GM19351 (cell line): ENCODE measurements at regions not wholly inside any gene's neighbourhood (a gene's known extent, or its start where the extent isn't known, plus 50 kb on each side); places are given as distances from the start of the nearest gene placed in this dataset.
"Not testable (repeated sequence)": the region's sequence is repeated elsewhere in the genome, so short reads cannot be mapped to it uniquely, and the experiment has no call there.

Source experiments
- ATAC-seq: cut with Tn5 transposase; IDR thresholded peaks from one replicate; pipeline ENCODE4 v1.9.1; 2021; ENCODE audit warnings: mild to moderate bottlenecking, moderate library complexity; ENCODE audit not compliant: unreplicated experiment

DNA sequence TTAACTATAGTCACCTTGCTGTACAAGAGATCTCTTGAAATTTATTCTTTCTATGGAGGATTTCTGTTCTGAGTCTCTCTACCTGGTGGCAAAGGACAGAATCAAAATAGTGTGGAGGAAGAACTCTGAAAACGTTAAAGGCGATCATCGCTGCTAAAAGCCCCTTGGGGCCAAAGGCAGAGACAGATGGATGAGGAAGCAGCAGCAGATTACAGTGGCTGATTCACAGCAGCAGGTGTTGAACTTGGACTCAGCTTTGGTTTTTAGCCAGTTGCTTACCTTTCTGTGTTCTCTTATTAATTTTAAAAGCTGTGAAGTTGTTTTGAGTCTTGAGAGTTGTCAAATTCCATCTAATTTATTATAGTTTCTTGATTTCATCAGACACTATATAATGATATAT lies 956.1 kb upstream of the GOT2 start:
- no peak for ATAC-seq

DNA sequence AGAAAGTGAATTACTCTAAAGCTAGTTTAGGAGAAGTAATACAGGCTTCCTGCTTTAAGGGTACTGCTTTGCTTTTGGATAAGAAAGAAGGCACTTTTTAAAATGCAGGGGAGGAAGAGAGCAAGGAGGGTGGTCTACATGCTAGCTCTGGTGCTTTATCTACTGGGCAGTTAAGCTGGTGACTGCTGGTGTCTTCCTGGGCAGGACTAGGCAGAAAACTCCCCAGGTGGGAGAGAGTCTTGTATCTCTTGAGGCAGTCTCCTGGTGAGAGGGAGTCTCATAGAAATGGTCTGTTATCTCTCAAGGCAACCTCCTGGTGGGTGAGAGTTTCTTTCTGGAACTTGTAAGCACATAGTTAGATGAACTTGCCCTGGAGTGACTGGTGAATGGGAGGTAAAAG lies 953.9 kb upstream of the GOT2 start:
- no peak for ATAC-seq

DNA sequence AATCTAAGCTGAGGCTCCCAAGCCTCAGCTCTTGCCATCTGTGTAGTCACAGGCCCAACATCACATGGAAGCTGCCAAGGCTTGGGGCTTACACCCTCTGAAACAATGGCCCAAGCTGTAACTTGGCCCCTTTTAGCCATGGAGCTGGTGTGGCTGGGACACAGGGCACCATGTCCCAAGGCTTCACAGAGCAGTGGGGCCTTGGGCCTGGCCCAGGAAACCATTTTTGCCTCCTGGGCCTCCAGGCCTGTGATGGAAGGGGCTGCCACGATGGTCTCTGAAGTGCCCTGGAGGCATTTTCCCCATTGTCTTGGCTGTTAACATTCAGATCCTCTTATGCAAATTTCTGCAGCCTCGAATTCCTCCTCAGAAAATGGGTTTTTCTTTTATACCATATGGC lies 952.3 kb upstream of the GOT2 start:
- ATAC-seq, result no peak

DNA sequence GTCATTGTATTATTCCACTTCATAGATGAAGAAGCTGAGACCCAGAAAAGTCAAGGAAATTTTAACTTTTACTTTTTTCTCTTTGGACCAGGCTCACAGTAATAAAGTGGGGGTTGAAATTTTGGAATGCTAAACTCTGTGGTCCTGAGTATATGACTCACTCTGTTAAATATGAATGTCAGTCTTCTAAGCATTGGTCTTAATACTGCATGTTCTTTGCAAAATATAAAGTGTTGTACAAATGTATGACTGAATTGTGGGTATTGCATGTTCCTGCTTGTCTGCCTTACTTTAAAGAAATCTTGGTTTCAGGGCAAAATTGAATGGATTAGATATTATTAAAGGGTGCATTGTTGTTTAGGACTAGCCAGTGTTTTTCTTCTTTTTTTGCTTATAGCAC lies 950.8 kb upstream of the GOT2 start:
- ATAC-seq, result no peak

DNA sequence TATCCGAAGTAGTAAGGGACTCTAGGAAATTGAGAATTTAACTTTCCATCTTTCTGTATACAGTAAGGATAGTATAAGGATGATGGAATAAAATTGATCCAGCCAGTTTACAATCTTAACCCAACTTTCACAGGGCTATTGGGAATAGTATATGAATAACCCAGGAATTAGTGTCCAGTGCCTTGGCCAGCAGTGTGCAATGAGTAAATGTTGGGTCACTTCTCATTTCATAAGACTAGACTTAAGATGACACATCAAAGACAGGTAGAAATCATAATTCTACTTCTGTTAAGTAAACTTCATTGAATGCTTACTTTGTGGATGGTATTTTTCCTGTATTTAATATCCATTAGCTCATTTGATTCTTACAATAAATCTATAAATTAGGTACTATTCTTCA lies 949.6 kb upstream of the GOT2 start:
- no peak for ATAC-seq

DNA sequence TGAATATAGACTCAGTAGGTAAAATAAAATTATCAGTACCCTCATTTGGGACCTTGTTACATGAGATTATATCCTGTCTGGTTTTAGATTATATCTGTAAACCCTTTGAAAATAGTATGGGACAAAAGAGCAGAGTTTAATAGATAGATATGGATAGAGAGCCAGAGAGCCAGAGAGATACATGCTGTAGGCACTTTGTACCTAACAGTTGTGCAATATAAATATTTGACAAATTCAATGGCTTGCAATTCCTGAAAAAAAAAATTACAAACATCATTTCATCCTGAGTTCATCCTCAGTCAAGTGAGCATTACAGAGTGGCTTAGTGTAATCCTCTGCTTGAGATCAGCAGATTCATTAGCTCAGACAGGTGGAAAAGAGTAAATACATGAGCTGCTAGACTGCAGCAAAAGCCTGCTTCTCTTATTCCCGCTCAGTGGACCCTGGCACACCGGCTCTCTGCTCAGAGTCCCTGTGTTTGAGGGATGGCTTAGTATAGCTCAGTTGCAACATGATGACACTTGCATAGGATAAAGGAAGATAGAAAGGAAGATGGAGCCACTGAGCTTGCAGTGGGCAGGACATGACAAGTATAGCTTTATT lies 931.6 kb upstream of the GOT2 start:
- ATAC-seq, result no peak

DNA sequence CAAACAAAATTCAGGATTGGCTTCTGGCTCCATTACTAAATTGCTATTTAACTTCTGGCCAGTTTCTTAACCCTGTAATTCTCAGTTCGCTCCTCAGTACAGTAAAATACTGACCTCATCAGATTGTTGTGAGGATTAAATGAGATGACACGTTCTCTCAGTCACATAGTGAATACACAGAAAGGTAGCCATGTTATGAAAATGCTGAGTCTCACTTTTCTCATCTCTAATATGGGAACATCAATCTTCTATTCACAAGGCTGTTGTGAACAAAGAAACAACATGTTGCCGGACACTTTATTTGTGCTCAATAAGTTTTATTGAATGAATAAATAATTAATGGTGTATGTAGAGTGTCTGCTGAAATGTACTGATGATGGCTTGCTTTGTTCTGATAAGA lies 924.5 kb upstream of the GOT2 start:
- ATAC-seq, result no peak

DNA sequence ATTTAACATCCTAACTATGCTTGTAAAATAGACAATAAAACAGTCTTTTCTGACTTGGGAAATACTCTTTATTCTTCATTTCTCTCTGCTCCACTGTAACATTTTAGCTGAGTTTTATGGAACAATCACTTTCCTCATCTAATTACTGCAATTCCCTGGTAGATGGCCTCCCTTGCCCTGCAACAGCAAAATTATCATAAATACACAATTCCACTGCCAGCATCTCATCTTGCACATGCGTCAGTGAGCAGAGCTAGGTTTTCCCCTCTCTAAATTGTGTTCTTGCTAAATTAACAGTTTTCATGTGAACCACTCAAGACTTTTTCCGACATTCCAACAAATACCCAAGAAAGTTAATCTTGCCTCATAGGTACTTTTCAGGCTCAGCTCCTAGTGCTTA lies 920.9 kb upstream of the GOT2 start:
- ATAC-seq, result no peak

DNA sequence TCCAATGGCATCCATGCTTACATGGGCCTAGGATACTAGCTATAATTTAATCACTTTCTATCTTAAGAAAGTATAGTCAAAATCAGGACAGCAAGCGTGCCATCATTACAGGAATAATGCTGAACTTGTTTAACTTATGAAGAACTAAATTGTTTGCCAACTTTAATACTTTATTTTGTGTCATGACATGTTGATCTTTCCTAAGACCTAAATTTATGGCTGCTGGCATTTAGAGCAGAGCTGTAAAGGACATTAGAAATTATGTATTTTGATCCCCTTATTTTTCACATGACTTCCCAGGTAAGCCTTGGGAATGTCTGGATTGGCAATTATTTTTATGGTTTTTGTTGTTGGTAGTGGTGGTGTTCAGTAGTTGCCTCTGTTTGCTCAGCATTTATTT lies 920.3 kb upstream of the GOT2 start:
- ATAC-seq, result no peak

DNA sequence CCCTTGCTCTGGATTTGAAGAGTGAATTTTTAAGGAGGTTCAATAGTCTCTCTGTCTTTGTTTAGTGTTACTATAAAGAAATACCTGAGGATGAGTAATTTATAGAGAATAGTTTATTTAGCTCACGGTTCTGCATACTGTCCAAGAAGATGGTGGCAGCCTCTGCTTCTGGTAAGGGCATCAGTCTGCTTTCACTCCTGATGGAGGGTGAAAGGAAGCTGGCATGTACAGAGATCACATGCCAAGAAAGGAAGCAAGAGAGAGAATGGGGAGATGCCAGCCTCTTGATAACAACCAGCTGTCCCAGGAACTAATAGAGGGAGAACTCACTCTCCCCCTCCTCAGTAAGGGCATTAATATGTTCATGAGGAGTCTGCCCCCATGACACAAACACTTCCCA lies 917.5 kb upstream of the GOT2 start:
- ATAC-seq, result no peak

DNA sequence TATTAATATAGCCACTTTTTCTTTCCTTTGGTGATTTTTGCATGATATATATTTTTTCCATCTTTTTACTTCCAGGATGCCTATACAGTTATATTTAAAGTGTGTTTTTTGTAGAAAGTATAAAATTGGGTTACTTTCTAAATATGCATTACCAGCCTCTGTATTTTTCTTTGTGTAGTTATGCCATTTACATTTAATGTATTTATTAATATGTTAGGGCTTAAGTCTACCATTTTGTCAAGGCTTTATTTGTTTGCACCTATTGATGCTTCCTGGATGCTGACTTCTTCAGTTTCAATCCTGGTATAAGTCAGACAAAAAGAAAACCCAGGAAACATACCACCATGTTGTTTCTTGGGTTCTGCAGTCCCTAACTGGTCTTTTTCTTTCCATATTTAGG lies 911.1 kb upstream of the GOT2 start:
- no peak for ATAC-seq

DNA sequence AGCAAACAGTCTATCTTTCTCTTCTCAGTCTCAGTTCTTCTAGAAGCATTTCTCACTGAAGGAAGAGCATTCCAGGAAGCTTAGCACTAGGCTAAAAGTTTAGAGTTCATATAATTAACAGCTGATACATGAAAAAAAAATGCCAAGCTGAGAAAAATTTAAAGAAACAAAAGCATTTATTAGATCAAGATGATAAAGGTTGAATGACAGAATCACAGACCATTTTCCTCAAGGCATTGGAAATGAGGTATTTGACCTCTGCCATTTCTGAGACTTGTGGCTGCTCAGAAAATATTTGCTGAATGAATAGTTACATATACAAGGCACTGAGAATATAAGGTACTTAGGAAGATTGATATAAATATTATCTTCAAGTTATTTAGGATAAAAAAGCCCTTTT lies 901.6 kb upstream of the GOT2 start:
- no peak for ATAC-seq

DNA sequence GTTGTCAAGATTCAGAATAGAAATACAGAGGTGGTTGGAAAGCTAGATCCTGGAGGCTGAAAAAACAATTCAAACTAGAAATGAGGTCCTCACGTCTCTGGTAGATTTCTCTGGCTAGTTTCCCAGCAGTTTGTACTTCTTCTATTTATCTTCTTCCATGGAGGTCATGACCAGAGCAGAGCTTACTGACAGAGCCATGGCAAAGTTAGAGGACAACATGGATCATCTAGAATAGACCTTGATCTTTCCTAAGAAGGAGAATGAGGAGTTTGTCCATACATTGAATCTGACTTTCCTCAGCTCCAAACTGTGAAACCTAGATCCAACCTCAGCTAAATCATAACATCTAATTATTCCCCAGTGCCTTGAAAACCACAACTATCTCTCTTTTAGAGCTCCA lies 900.8 kb upstream of the GOT2 start:
- no peak for ATAC-seq

DNA sequence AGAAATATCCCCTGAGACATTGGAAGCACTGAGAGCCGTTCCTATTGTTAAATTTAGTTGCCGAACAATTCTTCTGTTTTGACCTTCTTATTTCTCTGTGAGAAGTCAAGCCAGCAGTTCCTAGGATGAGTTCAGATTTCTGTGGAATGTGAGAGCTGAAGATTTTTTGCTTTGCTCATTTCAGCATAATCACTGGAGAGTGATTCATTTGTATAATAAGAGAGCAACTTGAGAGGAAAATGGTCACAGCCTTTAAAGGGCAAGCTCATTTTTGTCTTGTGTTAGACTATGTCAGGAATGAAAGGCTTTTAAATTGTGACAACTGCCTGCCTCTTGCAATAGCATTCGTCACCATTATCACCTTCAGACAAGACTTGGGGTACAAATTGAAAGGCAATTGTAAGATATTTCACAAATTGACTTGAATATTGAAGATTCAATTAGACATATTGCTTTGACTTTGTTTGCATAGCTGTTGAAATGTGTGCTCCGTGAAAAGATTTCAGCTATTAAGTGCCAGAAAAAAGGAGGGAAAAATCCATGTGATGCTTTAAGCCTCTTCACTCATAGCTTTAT lies 900.0 kb upstream of the GOT2 start:
- no peak for ATAC-seq

DNA sequence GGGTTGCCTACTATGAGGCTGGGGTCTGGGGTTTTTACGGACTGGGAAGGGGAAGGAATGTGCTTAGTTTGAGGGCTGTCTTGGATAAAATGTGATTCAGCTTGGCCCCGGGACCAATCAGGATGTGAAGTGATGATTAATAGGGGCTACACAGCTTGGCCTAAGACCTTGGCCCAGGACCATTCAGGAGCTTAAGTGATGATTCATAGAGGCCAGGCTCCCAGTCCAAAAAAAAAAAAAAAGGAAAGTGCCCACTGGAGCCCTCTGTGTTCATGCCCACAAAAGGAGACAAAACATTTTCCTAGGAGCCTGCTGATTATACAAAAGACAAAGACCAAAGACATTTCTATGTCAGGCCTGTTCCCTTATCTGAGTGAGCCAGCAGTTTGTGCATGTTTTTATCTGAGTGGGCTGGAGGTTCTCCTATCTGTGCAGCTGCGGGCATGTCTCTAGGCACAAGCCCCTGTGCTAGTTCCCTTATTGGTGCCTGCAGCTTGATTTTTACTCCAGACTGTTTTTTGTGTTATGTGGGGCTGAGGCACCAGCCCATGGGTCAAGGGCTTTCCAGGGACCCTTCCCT lies 898.2 kb upstream of the GOT2 start:
- no peak for ATAC-seq

DNA sequence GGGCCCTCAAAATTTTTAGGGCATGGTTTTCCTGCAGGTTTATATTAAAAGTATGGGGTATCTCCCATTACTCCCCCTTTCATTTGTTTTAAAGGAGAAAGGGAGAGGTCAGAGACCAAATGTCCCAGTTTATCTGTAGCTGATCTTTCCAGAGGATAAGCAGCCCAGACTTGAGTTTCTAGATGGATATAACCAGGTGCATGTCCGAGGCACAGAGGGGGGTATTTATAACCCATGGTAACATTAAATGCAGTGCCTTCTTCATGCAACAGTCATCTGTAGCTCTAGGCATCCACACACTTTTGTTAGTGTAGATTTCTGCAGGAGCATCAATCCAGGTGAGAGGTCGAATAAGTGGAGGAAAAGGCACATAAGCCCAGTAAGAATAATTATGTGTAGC lies 890.3 kb upstream of the GOT2 start:
- not testable (repeated sequence) for ATAC-seq

DNA sequence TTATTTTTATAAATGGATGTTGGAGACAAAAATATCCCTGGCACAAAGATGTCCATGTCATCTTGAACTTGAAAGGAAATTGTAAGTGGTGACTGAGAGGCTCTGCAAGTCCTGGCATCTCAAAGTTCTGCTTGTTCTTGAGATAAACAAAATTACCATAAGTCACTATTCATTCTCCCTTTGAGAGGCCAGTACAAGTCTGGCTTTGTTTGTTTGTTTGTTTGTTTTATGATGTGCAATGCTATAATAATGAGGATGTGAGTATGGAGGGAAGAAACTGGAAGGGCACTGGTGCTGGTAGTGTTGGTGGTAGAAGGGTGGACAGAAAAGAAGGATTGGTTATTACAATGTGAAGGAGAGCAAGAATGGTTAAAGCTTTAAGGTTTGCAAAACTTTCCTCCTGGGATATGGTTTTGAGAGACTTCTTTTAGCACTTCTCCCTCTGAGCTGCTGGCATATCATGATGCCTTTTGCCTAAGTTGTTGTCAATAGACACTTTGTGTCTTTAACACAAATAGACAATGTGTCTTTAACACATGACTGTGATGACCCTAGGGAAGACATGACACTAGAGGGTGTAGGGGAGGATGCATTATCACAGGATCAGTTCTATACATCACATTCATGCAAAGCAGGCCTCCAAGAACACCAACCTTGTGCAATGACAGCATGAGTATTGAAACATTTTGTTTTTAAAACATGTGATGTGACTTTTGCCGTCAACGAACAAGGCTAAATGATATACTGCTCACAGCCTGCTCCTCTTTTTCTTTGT lies 880.5 kb upstream of the GOT2 start:
- ATAC-seq, result no peak

DNA sequence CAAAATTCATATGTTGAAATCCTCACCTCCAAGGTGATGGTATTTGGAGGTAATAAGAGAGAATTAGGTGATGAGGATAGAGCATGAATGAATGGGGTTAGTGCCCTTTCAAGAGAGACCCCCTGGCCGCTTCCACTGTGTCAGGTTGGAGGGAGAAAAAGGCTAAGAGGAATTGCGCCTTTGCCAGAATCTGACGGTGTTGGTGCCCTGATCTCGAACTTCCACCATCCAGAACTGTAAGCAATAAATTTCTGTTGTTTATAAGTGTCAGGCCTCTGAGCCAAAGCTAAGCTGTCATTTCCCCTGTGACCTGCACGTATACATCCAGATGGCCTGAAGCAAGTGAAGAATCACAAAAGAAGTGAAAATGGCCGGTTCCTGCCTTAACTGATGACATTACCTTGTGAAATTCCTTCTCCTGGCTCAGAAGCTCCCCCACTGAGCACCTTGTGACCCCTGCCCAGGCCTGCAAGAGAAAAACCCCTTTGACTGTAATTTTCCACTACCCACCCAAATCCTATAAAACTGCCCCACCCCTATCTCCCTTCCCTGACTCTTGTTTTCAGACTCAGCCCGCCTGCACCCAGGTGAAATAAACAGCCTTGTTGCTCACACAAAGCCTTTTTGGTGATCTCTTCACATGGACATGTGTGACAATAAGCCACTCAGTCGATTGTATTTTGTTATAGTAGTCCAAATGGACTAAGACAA lies 878.9 kb upstream of the GOT2 start:
- not testable (repeated sequence) for ATAC-seq

DNA sequence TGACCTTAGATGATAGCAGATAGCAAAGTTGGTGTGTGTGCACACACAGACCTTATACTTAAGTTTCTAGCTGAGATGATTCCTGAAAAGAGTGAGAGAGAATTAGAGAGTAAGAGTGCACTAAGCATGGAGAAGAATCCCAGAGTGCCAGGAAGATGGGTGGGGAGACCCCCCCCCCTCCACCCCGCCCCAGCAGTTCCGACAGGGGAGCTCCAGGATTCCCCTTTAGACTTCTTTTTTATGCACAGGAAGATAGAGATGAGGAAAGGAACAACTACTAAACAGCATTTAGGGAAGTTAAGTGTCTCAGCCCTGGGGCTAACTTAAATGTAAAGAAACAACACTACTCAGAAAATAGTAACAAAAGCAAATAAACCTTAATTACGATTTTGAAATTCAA lies 878.0 kb upstream of the GOT2 start:
- ATAC-seq, result no peak

DNA sequence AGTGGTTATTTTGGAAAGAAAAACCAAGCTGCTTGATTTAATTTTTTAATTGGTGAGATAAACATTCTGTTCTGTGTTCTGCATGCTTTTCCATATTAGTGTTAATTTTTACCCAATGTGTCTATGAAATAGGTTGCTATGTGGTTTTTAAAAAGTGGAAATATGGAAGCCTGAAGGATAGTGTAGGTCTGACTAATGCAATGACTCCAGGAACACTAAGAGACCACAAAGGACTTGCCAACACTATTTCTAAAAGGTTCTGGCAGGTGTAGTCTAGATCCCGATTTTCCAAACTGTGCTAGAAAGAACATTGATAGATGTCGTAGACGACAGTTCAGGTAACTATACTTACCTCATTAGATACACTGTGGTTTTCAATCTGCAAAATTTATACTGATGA lies 877.4 kb upstream of the GOT2 start:
- no peak for ATAC-seq

DNA sequence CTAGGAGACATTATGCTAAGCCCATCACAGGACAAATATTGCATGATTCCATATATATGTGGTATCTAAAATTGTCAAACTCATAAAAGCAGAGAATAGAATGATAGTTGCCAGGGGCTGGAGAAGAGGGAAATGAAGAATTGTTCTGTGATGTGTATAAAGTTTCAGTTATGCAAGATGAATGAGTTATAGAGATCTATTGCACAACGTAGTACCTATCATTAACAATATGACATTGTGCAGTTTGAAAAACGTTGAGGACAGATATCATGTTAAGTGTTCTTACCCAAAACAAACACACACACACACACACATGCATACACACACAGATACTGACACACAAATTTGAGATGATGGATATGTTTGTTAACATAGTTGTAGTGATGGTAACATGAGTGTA lies 871.6 kb upstream of the GOT2 start:
- ATAC-seq, result no peak

DNA sequence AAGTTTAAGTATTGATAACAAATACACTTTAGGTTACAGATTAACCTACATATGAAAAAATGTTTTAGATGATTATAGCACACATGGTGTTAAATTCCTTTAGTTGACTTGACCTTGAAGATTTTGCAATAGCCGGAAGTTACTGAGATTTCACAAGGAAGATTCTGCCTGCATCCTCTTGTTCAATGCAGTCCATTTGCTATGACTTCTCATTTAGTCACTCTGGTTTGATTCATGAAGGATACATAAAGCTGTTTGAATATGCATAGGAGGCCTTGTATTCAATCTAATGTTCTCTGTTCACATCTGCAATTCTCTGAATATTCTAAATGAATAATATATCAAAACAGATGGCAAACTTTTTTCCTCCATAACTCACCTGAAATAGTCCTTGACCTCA lies 870.2 kb upstream of the GOT2 start:
- no peak for ATAC-seq
